ENCODE measurements at regions not wholly inside any gene's neighbourhood (a gene's known extent, or its start where the extent isn't known, plus 50 kb on each side); places are given as distances from the start of the nearest gene placed in this dataset.

DNA sequence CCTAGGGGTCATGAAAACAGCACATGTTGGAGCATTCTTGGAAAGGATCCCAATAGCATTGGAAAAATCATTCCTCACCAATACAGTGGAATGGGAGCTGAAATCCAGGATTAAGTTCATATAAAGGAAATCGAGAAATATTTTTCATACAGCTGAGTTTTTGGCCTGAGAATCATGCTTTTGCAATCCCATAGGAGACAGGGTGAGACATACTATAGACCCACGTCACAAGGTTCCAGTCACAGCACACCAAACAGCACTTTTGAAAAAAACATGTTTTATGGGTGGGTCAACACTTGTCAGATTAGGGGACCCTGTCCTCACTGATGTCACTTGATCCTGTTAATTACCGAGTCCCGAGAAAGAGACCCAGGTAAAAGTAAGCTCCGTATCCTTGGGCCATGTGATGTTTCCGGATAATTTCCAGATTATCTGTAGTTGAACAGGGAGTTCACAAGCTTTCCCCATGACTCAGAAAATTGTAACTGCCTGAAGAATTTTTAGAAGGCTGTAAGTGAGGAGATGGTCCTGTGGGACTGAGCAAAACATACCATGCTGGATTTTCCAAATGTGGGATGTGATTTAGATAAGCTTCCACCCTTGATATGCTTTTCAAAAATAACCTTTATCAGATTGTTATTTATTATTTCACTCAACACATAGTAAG lies 80.9 kb upstream of the TLR3 start:
- Histone ChIP-seq H3K27me3 (replicated peaks in 1 of 4; ENCODE audit: control extremely low read depth in 1 of 4, control insufficient read depth in 3 of 4, insufficient read depth in 4 of 4, low read length in 3 of 4) (peaks cover 0 to 4% (median 0%) of the 10 kb centered on the region in 4 experiments), H3K36me3 (replicated peaks in 1 of 2; ENCODE audit: control extremely low read depth in 1 of 2, control insufficient read depth in 1 of 2, extremely low read depth in 1 of 2, insufficient read depth in 2 of 2, low read length in 1 of 2) (no peaks in the 10 kb centered on the region), H3K4me2 (replicated peaks; ENCODE audit: low read depth, low read length, poor library complexity, severe bottlenecking) (no peak overlapping the region), H3K4me3 (ENCODE audit: control extremely low read depth in 1 of 5, extremely low read depth in 1 of 5, insufficient read depth in 1 of 5, low read depth in 2 of 5, low read length in 4 of 5) (no peak overlapping the region), H3K4me1 (ENCODE audit: control insufficient read depth in 2 of 2, insufficient read depth in 2 of 2, low read length in 2 of 2) (no peaks in the 10 kb centered on the region), H2AFZ (ENCODE audit: insufficient read depth, low read depth, low read length, poor library complexity, severe bottlenecking) (no peak overlapping the region), H3K9ac (ENCODE audit: low read length) (no peak overlapping the region), H4K20me1 (ENCODE audit: control insufficient read depth, insufficient read depth, low read length, poor library complexity, severe bottlenecking) (no peaks in the 10 kb centered on the region), H3K27ac (ENCODE audit: low read length in 2 of 2) (no peak overlapping the region), H3K9me3 (ENCODE audit: control extremely low read depth in 1 of 3, control insufficient read depth in 2 of 3, insufficient read depth in 1 of 3, low read length in 2 of 3) (peaks cover 0 to 11% (median 0%) of the 10 kb centered on the region in 3 donors), H3K79me2 (ENCODE audit: control insufficient read depth, insufficient read depth, low read length) (no peaks in the 10 kb centered on the region)
- Mint-ChIP-seq H3K27ac (no peak overlapping the region), H3K4me1 (no peaks in the 10 kb centered on the region), H3K9me3 (ENCODE audit: insufficient read depth) (peaks cover 2% of the 10 kb centered on the region), H3K27me3 (peaks cover 8% of the 10 kb centered on the region), H3K4me3 (no peak overlapping the region)
- TF ChIP-seq EZH2 (IDR thresholded peaks at IDR 0.05; ENCODE audit: borderline replicate concordance, insufficient read depth, low read depth, low read length, poor library complexity, severe bottlenecking), result no peak
- TF ChIP-seq, protein P1, sequence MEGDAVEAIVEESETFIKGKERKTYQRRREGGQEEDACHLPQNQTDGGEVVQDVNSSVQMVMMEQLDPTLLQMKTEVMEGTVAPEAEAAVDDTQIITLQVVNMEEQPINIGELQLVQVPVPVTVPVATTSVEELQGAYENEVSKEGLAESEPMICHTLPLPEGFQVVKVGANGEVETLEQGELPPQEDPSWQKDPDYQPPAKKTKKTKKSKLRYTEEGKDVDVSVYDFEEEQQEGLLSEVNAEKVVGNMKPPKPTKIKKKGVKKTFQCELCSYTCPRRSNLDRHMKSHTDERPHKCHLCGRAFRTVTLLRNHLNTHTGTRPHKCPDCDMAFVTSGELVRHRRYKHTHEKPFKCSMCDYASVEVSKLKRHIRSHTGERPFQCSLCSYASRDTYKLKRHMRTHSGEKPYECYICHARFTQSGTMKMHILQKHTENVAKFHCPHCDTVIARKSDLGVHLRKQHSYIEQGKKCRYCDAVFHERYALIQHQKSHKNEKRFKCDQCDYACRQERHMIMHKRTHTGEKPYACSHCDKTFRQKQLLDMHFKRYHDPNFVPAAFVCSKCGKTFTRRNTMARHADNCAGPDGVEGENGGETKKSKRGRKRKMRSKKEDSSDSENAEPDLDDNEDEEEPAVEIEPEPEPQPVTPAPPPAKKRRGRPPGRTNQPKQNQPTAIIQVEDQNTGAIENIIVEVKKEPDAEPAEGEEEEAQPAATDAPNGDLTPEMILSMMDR (IDR thresholded peaks at IDR 0.05), result no peak
- DNase-seq, result no peak
- ATAC-seq (ENCODE audit: low read depth), result no peak
- POLR2A ChIA-PET, result no interaction called here
- intact Hi-C loops (cut with micrococcal nuclease), result no loop called here
- CTCF ChIA-PET, result no interaction called here
- WGBS (ENCODE audit: insufficient coverage), result 100% methylated on average over 1 of the region's 6 CpGs

DNA sequence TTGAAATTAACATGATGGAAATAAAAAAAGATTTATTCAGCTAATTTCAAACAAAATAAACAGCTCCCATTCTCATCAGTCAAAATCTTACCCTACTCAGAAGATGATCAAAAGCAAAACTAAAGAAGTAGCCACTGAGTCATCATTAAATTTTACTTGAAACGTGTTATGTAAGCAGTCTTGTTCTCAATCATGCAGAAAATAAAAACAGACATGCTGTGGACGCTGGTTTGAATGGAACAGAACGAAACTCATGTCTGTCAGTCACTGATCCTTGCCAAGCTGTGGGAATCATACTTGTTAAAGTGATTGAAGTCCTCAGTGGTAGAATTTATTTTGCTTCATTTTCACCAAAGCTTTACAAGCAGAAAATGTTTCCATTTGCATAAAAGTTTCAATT lies 77.2 kb upstream of the TLR3 start:
- TF ChIP-seq, protein P1 (IDR thresholded peaks at IDR 0.05), result no peak
- TF ChIP-seq EZH2 (IDR thresholded peaks at IDR 0.05; ENCODE audit: borderline replicate concordance, insufficient read depth, low read depth, low read length, poor library complexity, severe bottlenecking), result no peak
- no peak for ATAC-seq (ENCODE audit: low read depth)
- intact Hi-C loops (cut with micrococcal nuclease), result no loop called here
- CTCF ChIA-PET, result no interaction called here
- Histone ChIP-seq H3K27ac (ENCODE audit: low read length in 2 of 2) (no peak overlapping the region), H3K4me3 (ENCODE audit: control extremely low read depth in 1 of 5, extremely low read depth in 1 of 5, insufficient read depth in 1 of 5, low read depth in 2 of 5, low read length in 4 of 5) (no peak overlapping the region), H3K9ac (ENCODE audit: low read length) (no peak overlapping the region), H3K4me2 (replicated peaks; ENCODE audit: low read depth, low read length, poor library complexity, severe bottlenecking) (no peak overlapping the region), H3K9me3 (ENCODE audit: control extremely low read depth in 1 of 3, control insufficient read depth in 2 of 3, insufficient read depth in 1 of 3, low read length in 2 of 3) (no peaks in the 10 kb centered on the region), H3K36me3 (replicated peaks in 1 of 2; ENCODE audit: control extremely low read depth in 1 of 2, control insufficient read depth in 1 of 2, extremely low read depth in 1 of 2, insufficient read depth in 2 of 2, low read length in 1 of 2) (no peaks in the 10 kb centered on the region), H3K79me2 (ENCODE audit: control insufficient read depth, insufficient read depth, low read length) (no peaks in the 10 kb centered on the region), H3K4me1 (ENCODE audit: control insufficient read depth in 2 of 2, insufficient read depth in 2 of 2, low read length in 2 of 2) (no peaks in the 10 kb centered on the region), H4K20me1 (ENCODE audit: control insufficient read depth, insufficient read depth, low read length, poor library complexity, severe bottlenecking) (no peaks in the 10 kb centered on the region), H2AFZ (ENCODE audit: insufficient read depth, low read depth, low read length, poor library complexity, severe bottlenecking) (no peak overlapping the region), H3K27me3 (replicated peaks in 1 of 4; ENCODE audit: control extremely low read depth in 1 of 4, control insufficient read depth in 3 of 4, insufficient read depth in 4 of 4, low read length in 3 of 4) (peaks cover 0 to 4% (median 0%) of the 10 kb centered on the region in 4 experiments)
- no peak for DNase-seq
- Mint-ChIP-seq H3K4me3 (no peak overlapping the region), H3K4me1 (no peaks in the 10 kb centered on the region), H3K27ac (no peak overlapping the region), H3K27me3 (peaks cover 8% of the 10 kb centered on the region), H3K9me3 (ENCODE audit: insufficient read depth) (no peaks in the 10 kb centered on the region)
- 78% methylated on average over 3 of the region's 3 CpGs for WGBS (ENCODE audit: insufficient coverage)
- POLR2A ChIA-PET, result no interaction called here
